ENCODE measurements at regions not wholly inside any gene's neighbourhood (a gene's known extent, or its start where the extent isn't known, plus 50 kb on each side); places are given as distances from the start of the nearest gene placed in this dataset.

DNA sequence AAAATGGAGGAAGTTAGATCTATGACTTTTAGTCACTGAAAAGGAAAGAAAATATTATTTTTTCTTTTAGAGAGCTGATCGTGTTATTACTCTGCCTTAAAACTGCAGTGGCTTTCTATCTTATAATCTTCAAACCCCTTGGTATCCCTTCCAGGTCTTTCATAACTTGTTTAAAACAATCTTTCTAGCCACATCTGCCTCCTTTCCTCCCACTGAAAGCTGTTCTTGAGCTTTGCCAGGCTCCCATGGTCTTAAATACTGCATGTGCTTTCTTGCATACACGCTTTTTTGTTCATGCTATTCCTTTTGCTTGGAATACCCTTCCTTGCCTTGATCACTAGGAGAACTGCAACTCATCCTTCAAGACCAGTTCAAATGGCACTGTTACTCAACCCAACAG, 65.9 kb upstream of the GADD45A start:
- no peak for DNase-seq

DNA sequence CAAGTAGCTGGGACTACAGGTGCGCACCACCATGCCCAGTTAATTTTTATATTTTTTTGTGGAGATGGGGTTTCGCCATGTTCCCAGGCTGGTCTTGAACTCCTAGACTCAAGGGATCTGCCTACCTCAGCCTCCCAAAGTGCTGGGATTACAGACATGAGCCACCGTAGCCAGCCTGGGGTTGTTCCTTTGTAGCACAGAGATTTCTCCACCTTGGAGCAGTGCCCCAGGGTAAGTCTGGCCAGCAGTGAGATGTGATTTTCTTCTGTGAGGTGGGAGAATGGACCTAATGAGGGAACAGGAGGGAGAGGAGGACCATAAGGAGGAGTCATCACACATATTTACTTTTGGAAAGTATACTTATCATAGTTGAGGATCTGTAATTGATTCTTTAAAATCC, 61.1 kb upstream of the GADD45A start:
- DNase-seq: no peak

DNA sequence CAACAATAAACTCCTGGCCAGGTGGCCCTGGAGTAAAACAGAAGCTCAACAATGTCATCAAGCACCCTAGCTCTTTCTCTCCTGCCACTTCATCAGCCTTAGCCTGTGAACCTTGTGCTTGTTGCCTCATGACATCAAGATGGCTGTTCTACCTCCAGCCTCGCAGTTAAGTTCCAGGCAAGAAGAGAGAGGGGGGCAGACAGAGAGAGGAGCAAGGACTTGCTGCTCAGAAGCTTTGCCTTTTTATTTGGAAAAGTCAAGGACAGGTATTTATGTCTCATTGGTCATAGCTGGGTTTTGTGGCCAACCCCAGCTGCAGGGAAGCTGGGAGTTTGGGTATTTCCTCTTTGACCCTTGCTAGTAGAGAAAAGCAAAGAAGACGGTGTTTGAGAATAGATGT, 60.3 kb upstream of the GADD45A start:
- DNase-seq: no peak

DNA sequence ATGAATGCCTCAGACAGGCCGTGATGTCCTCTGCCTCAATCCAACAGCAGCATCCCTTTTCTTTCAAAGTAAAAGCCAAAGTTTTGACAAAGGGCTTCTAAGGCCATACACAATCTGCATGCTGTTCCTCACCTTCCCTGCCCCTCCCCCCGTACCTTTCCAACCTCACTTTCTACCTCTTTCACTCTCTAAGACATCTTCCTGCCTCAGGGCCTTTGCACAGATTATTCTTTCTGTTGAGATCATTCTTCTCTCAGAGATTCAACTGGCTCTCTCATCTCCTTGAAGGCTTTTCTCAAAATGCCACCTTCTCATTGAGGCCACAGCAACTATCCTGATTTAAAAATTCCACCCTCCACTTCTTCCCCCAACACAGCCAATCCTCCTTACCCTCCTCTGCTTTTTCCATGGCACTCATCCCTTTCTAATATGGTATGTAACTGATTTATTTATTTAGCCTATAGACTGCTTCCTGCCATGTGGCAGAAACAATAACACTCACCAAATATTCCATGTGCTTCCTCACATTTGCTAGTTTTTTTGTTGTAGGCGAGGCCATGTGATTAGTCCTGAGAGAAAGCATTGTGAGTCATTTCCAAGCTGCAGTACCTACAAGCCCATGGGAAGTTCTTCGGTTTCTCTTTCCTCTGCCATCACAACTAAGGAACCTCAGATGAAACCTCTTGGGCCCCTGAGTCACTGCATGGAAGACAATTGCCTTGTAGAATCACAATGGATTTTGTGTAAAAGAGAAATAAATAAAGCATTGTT, 58.7 kb upstream of the GADD45A start:
- no peak for DNase-seq

DNA sequence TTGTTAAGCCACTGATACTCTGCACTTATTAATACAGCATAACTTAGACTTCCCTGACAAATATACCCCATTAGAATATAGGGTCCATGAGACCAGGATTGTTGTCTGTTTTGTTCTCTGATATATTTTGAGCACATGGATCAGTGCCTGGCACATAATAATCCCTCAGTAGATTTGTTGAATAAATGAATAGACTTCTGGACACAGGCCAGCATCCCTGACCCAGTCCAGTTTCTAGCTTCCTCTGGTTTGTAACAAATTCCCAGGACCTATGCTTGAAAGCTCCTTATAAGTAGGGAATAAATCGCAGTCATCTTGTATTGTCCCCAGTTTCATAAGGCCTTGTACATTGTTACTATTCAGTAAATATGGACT, 58.2 kb upstream of the GADD45A start:
- no peak for DNase-seq

DNA sequence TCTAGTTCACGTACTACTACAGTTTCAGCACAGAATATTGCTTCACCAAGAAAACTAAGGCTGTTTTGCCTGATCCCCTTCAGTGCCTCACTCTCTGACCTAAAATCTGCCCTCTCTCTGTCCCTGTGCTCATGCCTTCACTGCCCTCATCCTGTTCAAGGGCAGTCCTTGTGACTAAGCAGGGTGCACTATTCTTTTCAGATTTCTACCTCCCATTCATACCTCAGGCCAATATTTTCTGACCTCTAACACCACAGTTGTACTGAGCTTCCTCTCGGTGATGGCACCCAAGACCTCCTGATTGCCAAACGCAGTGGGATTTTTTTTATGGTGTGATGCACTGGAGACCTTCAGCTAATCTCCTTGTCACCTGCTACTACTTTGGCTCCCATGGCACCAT, 57.7 kb upstream of the GADD45A start:
- no peak for DNase-seq

DNA sequence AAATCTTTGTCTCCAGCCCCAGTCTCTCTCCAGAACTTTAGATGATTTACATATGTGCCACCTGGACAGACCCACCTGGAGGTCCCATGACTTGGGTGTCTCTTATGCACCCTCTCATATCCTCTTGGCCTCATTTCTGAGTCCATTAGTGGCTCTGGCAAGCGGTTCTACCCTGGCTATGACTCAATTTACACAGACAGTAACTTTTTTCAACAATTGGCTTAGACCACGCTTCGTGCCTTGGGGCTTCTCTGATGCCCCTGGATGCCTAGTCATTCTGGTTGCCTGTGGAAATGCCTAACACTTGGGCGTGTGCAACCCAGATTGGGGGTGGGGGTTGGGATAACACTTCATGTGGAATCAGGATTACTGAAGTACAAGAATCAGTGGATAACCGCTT, 57.1 kb upstream of the GADD45A start:
- DNase-seq: no peak

DNA sequence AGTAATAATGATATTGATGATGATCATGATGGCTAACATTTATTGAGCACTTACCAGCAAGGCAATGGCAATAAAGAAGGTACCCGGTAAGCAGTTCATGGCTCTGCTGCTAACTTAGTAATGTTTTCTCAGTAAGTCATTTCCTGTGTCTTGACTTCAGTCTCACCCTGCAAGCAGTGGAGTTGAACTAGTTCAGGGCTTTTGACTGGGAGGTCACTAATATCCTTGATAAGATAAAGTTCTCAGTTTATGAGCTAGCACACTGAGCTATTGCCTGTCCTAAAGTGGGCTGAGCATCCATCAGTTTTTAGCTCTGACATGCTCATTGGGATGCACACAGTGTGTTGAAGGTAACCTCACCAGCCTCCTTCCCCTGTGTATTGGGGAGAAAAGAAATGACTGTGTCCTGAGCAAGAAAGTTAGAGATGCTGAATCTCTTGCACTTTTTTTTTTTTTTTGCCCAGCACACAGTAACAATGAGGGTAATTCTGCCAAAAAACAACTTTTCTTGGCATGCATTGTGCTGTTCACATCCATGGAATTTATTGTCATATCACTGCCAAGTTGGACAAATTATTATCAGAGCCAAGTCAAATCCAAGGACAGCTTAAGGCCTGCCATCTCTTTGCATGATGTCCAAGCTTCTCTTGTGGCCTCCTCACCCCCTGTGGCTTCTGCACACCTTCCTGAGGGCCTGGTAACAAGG, 55.5 kb upstream of the GADD45A start:
- DNase-seq: no peak

DNA sequence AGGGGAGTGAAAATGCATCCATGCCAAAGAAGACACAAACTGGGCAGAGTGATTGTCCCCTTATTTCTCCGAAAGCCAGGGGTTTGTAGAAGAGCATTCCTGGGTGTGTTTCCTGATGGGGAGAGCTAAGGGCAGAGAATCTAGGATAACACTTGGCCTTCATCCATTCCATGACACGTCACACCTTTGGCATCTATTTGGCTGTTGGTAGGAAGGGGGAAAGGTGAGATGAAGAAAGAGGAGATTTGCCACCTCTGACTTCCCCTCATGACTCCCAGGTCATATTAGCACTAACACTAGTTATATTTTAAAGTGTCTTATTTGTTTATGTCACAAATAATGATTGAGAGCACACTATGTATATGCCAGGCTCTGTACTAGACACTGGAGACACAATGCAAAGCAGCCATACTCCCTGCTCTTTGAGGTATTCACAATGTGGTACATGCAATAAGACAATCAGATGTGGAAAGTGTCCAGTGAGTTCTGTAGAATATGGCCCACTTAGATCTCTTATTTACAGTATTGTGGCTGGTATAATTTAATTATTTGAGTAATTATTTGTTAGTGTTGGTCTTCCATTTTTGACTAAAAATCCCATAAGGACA, 54.5 kb upstream of the GADD45A start:
- DNase-seq: no peak

DNA sequence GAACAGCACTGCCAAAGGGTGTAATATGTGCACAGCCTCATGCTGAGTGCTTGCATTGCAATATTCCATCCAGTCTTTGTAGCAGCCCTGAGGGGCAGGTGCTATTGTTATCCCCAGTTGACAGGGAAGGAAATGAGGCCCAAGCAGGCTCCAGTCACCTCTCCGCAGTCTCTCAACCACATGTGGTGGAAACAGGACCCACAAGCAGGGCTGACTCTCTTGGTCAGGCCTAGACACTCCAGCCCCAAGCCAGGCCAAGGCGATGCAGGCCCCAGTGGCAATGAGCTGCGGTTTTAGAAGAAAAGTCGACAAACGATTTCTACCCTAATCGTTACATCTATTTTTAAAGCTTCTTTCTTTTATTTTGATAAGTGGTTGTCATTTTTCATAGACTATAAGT, 52.6 kb upstream of the GADD45A start:
- no peak for DNase-seq

DNA sequence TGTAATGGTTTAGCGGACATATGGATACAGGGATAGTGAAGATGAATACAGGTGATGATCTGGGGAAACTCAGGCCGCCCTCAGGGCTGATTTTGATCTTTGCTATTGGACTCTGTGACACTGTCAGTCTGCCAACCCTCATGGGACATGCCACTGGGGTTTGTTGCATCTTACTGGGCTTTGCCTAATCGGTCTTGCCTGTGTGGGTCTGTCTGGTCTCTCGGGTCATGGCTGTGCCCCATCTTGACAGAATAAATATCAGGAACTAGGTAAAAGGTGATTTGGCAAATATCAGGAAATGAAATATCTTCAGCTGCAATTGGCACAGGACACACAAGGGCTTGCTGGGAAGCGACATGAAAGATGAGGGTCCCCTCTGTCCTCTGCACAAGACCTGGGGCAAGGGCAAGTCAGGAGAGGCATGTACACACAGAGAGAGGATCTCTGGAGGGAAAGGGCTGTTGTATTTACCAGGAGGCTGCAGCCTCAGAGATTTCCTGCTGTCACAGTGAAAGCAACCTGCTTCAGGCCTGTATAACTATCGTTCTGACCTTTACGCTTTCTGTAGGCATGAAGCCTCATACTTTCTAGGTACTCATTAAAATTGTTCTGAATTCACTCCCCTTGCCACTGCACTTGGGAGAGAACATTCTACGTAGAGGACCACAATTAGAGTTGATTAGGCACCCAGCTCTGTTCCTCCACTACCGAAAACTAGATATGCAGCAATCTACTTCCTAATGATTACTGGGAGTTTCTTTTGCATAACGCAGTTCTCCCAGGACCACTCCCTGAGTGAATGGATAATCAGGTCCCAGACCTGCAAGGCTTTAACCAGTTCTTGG, 52.0 kb upstream of the GADD45A start:
- no peak for DNase-seq

DNA sequence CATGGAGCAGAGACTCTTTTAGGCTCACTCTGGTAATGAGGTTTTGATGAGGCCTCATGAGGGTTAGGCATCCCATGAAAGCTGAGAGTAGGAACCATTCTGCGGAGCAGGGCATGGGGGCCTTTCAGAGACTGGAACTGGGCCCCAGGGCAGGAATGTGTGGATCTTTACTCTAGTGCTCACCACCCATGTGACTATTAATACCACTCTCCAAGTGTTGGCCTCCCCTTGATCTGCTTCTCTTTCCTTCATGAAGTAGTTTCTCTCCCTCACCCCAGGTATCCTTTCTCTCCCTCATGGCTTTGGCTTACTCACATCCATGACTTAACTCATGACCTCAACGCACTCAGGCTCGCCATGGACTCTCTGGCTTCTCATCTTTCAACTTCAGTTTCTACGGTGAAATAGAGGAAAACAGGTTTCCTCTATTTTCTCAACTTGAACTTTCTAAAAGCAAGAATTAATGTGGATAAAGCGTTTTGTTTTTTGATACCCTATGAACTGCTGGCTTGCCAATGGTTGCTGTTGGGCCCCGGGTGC, 50.5 kb upstream of the GADD45A start:
- DNase-seq: no peak

DNA sequence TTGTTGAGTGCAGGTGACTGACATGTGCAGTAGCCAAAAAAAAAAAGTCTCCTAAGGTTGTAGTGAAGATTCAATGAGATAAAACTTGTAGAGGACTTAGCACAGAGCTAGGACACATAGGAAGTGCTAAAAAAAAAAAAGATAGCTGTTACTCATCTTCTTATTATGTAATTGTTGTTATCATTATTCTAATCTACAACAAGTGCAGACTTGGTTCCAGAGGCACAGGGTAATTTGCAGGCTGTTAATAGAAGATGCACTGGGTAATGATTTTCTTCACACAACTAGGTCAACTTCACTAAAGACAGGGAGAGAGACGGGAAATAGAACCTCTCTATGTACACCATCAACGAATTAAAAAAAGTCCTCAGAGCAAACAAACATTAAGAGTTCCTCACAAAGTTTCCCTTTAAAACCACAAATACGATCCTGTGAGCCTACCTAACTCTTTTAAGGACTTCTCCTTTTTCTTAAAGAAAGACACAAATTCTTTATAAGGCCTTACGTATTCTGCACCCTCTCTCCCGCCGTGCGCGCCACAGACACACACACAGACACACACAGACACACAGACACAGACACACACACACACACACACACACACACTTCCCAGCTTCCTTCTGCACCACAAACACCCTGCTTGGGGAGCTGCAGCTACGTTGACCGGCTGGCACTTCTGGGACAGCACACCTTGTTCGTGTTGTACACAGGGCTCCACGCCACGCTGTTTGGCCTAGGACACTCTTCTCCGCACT, 49.8 kb upstream of the GADD45A start:
- no peak for DNase-seq
